GM19438 (cell line): ENCODE measurements at regions not wholly inside any gene's neighbourhood (a gene's known extent, or its start where the extent isn't known, plus 50 kb on each side); places are given as distances from the start of the nearest gene placed in this dataset.

Source experiments
- ATAC-seq: cut with Tn5 transposase; IDR thresholded peaks from one replicate; pipeline ENCODE4 v1.9.1; 2021; ENCODE audit warnings: low read depth; ENCODE audit not compliant: unreplicated experiment

DNA sequence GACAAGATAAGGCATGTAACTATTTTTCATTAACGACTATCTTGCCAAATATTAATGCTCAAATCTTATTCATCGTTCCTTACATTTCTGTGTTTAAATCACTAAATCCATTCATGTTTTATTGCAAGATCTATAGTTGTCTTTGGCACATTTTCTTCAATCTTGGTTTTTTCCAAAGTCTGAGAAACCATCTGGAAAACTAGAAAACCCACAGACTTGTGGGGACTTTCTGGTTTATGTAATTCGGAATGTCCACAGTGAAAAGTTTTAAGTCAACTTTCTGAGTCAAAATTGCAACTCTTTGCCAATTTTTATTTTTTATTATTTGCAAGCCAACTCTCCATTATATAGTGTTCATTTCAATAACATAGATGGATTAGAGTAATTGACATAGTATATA, 520.8 kb upstream of the ADAMTS5 start:
- ATAC-seq: no peak

DNA sequence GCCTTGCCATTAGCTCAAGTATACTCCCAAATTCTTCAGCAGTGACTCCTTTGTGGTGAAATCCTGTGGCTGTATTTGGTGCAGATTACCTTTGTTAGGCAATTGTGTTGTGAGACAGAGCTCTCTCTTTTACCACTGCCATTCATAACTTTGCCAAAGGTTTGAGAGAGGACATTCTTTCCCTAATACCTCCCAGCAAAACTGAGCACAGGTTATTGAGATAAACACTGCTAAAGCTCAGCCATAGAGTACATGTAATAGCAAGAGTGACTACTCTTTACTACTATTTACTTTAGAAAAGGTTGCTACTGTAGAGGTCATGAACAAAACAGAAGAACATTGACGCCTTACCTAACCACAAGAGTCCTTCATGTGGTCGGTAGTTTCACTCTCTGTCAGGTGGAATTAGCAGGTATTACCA, 514.0 kb upstream of the ADAMTS5 start:
- no peak for ATAC-seq

DNA sequence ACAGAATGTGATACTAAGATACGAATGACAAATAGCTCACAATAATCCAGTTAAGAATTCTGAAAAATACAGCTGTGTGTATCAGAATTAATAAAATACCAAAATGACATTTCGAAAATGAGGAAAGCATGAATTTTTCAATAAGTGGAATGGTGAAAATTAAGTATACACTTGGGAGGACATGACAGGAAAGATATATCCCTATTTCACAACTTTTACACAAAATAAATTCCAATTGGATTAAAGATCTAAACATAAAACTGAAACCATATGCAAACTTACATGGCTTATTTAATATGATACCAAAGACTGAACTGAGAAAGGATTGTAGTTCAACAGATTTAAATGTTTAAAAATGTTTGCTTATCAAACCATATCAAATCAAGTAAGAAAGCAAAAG, 510.4 kb upstream of the ADAMTS5 start:
- no peak for ATAC-seq

DNA sequence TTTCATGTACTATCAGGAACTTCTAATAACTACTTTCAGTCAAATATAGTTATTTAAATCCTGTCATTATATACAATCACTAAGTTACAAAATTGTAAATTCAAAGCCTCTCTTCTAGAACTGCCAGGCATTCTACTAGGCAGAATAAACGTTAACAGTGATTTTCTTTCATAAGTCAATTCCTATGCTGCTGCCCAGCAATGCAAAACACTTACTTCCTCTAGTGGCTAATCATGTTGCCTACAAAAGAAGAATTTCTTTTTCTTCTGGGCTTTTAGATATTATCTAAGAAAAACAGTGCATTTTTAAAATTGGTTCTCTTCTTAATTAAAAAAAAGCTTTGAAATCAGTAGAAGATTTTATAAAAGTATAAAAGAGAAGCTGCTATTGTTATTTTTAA, 509.8 kb upstream of the ADAMTS5 start:
- no peak for ATAC-seq

DNA sequence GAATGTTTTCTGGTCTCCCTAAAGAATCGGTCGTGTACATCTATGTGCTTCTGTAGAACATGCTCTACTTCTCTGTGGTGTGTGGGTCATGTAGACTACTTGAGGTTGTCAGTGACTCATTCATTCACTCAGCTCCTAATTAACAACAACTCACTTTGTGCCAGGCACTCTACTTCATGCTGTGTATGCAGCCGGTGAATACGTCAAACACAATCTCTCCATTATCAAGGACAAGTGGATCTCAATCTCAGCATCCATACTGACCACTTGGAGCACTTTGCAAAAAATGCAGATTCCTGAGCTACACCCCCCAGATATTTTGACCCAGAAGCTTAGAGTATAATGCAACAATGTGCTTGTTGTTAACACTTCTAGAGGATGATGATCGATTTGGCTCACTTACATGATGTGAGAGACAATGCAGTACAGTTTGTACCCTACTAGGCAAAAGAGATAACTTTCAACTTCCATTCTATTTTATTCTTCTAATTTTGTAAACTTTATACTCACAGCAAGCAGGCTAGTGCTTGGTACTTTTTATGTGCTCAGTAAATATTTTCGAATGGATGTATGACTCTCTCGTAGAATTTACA, 508.6 kb upstream of the ADAMTS5 start:
- ATAC-seq: no peak

DNA sequence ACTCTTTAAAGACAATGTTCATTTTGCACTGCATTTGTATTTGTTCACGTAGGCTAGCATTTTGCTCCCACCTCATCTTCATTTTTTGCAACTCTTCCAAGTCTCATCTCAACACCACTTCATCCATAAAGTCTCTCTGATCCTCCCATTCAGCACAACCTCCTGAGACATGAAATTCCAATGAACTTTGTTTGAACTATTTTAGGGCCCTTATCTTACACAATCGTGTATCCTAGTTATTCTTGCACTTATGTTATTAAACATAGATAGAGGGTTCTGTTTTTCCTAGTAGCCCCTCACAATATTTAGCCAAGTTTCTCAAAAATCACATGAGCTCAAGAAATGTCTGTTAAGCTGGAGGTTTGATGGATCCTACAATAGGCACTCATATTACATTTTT, 500.5 kb upstream of the ADAMTS5 start:
- no peak for ATAC-seq

DNA sequence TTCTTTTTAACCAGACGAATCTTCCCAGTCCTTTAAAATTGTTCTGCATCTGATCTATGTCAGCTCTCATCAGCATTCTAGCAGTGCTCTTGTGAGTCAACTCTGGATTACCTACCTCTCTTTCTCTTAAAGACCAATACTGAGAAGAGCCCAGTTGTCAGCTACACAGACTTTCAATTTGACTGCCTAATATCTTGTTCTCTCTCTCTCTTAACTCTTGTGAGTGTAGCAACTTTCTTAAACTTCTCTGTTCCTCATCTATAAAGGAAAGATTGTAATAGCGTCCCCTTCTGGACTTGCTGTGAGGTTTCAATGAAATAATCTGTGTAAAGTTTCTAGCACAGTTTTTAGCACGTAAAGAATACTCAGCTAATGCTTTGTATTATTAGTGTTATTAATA, 499.3 kb upstream of the ADAMTS5 start:
- ATAC-seq: no peak

DNA sequence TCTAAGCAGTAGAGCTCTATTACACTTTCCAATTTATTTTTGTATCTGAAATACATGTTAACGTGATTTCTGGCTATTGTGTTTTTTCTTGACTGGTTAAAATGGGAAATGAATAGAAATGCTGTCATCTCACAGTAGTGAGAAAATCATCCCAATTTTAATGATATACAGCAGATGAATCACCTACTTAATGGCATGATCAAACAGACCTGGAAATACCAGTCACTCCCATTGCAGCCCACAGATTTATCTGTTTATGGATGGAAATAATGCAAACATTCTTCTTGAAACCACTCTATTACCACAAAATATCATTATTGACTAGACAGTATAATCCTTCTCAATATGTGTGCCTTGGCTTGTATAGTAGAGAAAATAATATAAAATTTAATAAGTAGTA, 497.8 kb upstream of the ADAMTS5 start:
- ATAC-seq: no peak

DNA sequence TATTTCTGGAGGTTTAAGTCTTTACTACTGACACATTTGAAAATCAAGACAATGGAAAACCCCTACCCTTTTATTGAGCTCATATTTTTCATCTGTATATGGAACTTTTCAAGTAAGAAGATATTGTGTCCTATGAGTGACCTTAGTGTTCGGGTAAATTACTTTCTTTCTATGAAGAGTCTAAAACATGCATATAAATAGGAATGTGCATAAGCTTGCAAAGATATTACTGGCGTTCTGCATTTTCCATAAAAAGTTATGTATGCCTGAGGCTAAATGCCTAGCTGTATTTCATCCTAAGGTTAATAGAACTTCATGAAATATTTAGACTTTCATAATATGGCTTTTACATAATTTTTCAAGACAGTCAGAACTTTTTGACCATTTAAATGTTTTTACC, 495.8 kb upstream of the ADAMTS5 start:
- ATAC-seq: no peak

DNA sequence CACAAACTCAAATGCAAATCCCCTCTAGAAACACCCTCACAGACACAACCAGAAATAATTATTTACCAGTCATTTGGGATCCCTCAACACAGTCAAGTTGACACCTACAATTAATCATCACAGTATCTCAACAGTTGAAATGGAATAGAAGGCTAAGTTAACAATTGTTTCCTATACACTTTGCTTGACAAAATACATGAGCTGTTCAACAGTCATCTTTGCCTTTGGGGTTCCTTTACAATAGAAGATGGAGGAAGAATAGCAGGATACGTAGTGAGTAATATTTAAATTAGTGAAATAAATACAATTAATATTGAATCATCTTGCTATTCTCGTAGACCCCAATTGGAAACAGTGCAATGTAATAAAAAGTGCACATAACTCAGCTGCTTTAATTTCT, 487.3 kb upstream of the ADAMTS5 start:
- no peak for ATAC-seq

DNA sequence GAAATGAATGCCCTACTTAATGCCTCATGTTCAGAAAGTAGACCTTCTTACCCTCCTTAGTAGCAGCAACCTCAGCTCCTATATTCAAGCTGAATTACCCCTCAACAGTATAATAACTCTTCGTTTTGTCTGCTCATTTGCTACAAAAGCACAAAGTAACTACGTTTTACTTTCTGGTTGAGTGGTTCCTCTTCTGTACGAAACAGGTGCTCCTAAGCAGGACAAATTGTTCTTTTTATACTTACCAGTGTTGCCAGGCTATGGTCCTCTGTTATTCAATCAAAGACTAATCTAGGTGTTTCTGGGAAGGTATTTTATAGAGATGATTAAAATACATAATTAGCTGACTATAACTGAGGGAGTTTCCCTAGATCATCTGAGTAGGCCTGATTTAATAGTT, 484.2 kb upstream of the ADAMTS5 start:
- ATAC-seq: no peak

DNA sequence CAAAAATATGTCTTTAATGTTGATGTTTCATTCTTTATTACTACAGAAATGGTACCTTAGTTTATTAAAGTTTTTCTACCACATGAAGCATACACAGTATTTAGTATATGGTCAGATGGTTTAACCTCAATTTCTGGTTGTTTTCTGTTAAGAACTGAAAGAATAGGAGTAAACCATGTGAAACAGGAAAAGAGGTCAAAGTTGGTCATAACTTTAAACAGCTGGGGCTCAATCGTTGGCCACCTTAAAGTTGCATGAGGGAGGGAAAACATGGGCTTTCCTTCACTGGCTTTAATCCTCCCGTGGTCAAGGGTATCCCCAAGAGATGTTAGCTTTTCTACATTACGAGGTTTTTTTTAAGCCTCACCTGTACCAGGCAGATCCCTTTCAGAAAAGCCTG, 483.3 kb upstream of the ADAMTS5 start:
- ATAC-seq: no peak

DNA sequence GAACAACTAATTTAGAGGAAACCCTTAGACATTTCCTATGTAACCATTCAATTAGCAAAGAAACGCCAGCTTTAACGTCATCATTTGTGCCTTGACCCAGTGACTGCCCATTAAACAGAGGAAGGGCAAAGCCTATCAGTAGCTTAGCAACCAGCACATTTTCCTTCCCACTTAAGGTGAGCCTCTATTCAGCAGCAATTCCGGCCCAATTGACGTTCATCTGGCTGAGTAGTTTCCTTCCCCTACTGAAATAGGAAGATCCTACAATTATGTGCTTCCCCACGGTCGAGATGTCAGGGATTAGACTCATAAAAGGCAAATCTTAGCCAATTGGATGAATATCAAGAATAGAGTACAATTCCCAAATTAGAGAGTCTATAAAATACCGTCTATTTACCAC, 482.1 kb upstream of the ADAMTS5 start:
- no peak for ATAC-seq

DNA sequence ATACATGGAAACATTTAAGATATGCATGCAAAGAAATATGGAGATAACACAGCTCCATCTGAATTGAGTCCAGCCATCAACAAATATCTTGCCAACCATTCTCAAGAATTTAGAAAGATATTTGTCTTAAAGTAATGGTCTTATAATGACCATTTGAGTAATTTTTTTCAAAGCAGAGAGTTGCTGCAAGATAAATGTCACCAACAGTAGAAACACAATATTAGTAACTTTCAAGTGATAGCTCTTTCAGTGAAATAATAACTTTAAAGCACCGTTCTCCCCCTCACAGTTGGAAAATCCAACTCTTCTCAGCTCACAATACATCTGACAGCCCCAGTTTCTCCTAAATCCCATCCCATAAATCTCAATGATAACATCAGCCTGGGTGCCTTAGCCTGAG, 481.0 kb upstream of the ADAMTS5 start:
- ATAC-seq: no peak

DNA sequence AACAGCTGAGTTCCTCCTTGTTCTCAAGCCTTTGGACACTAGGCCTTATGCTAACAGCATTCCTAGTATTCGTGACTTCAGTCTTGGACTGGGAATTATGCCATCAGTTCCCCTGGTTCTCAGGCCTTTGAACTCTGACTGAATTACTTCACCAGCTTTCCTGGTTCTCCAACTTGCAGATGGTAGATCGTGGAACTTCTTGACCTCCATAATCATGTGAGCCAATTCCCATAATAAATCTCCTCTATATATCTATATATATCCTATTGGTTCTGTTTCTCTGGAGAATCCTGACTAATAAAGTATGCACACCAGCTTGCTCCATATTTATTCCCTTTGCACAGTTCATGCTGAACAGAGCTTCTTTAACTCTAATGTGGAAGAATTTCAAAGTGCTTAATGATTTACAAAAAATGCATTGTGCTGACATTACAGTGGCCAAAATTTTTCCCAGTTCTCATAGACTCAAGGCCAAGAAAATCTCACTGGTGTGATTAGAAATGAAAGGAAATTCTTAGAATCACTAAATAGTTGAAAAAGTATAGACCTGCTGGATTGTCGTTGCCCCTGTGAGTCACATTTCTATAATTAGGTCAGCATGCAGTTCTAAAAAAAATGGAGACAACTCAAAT, 462.9 kb upstream of the ADAMTS5 start:
- no peak for ATAC-seq

DNA sequence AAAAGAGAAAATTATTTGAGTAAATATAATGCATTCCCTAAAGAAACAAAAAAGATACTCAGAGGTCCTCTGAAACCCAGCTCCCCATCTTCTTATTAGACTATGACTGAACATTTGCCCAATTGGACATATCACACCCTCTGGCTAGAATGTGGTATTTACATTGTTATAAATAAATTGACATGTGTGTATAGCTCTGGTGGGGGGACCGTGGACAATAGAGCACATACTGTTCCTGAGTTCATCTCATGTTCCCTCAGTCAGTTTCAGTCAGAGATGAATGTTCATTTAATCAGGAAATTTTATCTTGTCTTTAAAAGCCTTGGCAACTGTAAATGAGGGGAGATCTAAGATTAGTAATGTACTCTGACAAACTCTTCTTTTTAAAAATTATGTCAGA, 459.3 kb upstream of the ADAMTS5 start:
- ATAC-seq: no peak

DNA sequence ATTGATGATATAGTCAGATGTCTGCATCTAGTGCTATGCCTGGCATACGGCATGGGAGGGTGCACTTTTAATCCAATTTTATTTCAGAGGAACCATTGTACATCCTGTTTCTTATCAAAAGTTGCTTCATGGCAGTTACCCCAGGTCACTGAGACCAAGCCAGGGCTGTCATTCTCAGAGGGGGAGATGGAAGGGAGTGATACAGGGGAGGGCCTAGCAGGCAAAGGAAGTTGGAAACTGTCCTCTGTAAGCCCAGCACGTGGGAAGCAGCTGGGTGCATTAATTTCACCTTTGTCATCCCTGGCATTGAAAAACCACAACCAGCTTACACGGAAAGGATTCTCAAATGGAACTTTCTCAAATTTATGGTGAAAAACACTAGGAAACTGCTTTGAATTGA, 458.7 kb upstream of the ADAMTS5 start:
- no peak for ATAC-seq

DNA sequence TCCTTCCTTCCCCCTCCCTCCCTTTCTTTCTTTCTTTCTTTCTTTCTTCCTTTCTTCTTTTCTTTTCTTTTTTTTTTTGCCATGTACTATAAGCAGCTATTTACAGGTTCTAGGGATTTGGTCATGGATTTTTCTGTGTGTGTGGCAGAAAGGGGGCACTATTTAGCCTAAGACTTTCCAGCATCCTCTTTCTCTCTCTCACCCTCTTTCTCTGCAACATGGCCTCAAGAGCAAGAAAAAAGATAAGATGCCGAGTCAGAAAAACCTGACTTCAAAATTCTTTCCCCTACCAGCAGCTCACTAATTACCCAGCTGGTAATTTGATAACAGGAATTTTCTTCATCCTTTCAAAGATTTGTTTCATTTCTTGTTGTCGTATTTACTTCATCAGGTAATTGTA, 458.3 kb upstream of the ADAMTS5 start:
- ATAC-seq: no peak

DNA sequence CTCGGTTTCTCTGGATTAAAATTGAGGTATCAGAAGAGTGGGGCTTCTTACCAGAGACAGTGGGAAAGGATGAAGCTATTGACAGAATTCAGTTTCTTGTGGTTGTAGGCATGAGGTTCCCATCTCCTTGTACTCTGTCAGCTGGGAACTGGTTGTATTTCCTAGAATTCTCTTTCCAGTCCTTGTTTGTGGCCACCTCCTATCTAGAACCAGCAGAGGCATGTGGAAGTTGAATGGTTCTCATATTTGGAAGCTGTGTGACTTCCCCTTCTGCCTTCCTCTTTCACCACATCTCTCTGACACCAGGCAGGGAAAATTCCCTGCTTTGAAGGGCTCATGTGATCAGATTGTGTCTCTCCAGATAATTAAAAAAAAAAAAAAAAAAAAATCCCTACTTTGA, 457.7 kb upstream of the ADAMTS5 start:
- ATAC-seq: no peak

DNA sequence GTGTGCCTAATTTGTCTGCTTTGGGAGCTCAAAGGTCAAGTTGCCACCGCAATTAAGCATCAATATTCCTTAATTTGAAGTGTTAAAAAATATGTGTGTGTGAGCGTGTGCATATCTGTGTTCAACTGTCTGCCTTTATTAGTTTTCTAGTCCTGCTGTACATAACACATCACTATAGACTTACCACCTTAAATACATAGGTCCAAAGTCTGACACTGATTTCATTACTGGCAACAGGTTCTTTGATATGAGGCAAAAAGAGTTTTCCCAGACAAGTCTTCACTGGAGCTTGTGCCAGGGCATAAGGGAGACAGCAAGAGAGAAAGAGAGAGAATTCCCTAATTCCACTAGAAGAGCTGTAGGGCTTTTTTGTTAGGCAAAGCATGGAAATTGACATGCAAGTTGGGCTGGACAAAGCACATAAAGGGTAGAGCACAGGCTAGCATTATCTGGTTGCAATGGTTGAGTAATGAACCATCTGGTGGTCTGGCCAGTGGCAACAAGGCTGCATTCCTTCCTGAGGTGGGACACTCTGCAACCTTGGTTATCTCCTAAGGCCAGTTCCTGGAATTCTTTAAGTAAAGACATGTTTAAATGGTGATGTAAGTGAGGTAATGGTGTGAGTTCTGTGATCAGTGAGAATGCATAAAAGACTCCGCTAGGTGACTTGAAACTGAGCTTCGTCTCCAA, 457.2 kb upstream of the ADAMTS5 start:
- no peak for ATAC-seq

DNA sequence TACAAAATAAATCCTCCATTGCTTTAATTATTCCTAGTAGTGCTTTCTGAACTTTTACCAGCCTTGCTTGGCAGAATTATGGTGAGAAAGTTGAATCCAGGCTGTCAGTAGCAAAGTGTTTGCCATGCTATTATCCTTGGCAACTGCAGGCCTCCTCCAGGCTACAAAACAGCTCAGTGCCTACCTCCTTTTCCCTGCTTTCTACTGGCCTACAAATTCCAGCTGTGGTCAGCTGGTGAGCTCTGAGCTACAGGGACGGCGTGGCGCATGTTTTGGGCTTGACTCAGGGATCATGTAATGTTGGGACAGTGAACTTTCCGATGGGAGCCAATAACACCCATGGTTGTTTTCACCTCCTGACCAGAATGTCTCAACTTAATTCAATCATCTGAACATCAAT, 456.1 kb upstream of the ADAMTS5 start:
- no peak for ATAC-seq

DNA sequence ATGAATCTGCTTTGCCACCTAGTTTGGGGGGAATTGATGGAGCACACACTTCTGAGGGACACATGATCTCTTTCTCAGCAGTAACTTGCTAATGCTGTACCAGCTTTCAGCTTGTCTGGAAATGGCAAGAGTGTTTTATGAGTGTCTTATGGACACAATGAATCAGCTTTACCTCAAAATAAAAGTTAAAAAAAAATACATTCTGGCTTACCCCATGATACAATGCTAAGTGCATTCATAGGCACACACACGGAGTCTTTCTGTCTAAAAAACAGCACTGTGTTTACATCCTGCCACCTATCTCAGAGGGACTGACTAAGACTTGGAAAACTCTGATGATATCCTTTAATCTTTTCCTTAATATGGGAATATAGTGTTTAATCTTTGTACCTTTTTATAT, 455.5 kb upstream of the ADAMTS5 start:
- no peak for ATAC-seq
